ENCODE measurements at regions not wholly inside any gene's neighbourhood (a gene's known extent, or its start where the extent isn't known, plus 50 kb on each side); places are given as distances from the start of the nearest gene placed in this dataset.

DNA sequence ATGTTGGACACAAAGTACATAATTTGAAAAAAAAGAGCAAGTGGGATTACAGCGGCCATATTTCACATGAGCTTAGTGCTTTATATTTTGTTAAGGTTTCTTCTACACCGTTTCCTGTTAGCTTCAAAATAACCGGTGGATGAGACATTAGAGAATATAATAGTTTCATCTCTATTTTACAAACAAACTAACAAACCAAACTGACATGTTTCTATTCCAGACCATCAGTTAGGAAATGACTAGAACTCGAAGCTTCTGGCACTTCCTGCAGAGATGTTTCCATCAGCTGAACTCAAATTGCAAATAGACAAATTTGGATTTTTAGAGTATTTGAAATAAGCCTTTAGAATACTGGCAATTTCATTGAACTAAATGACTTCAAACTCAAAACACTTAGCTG lies 86.5 kb downstream of the MTRR start:
- DNase-seq (ENCODE audit: low read depth) = no peak

DNA sequence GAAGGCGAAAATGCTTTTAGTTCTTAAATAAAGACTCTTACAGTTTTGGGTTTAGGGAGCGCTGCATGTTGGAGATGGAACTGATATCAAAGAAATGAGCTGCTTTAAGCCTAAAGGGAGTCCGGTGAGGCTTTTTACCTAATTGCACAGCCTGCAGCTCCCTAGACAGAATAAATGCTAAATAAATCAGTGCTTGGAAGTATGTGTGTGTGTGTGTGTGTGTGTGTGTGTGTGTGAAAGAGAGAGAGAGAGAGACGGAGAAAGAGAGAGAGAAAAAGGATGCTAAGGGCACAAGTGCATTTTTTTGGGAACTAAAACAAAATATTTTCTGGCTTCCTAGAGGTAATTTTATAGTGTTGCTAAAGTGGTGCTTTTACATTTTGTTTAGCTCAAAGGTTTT lies 88.4 kb downstream of the MTRR start:
- DNase-seq (ENCODE audit: low read depth) = no peak

DNA sequence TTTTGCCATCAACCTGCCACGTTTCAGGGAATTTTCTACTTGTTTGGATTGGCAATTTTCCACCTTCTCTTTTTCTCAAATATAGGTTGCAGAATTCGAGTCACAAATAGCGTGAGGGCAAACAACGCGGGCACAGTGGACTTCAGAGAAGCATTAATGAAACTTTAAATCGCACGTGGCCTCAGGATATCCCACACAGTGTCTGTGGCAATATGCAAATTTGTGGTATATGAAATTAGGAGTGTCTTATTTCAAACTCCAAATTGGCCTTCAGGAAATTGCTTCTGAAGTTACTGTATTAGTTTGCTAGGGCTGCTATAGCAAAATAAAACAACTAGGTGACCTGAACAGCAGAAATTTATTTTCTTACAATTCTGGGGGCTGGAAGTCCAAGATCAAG lies 91.2 kb downstream of the MTRR start:
- no peak for DNase-seq (ENCODE audit: low read depth)

DNA sequence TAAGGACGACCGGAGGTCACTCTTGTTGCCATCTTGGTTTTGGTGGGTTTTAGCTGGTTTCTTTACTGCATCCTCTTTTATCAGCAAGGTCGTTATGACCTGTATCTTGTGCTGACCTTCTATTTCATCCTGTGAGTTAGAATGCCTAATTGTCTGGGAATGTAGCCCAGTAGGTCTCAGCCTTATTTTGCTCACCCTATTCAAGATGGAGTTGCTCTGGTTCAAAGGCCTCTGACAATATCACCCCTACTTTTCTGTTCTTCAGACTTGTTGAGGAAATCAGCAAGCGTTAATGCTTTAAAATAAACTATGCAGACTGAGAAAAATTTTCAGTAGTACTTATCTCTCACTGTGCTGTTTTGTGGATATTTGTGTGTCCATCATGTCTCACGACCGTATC lies 92.6 kb downstream of the MTRR start:
- no peak for DNase-seq (ENCODE audit: low read depth)

DNA sequence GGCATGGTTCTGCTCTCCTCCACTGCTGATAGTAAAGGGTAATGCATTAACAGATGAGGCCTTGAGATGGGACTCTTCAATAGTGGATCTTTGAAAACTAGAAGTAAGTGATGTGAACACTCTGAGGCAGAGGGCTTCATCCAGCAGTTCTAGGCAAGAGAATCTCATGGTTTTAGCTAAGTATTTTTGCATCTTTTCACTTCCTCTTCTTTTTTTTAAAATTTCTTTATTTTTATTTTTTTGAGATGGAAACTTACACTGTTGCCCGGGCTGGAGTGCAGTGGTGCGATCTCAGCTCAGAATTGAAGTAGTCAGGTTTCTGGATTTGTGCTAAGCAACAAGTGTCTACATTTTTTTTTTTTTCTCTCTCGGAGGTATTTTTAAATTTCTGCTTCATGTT lies 101.9 kb downstream of the MTRR start:
- no peak for DNase-seq (ENCODE audit: low read depth)

DNA sequence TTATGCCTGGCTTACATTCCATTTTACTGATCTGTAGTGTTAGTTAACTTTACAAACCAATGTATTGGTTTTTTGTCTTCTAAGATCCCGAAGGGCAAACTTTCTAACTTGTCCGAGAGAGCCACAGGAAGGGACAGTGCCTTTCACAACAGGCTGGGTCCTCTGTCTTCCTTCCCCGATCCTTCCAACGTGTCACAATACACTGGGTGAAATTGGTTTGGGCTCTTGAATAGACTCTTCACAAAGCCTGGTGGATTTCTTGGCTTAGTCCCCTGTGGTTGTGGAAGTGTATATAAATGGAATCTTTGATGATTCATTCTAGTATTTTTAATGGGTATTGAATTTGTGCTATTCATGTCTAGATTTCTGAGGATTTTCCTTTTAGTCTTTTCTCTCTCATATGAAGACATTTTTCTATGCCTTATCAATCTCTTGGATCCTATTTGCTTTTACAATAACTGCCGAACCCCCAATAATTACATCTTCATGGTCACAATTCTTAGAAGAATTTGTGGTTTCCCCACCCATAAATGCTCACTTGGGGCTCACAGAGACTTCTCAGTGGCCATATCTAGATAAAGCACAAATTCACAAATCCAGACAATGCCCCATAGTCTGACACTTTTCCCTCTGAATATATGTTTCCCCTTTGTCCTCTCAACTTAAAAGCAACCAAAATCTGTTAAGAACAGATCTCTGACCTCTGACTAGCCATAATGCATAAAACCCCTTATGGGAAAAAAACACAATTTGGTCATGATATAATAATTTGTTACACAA lies 107.7 kb downstream of the MTRR start:
- DNase-seq (ENCODE audit: low read depth) = no peak

DNA sequence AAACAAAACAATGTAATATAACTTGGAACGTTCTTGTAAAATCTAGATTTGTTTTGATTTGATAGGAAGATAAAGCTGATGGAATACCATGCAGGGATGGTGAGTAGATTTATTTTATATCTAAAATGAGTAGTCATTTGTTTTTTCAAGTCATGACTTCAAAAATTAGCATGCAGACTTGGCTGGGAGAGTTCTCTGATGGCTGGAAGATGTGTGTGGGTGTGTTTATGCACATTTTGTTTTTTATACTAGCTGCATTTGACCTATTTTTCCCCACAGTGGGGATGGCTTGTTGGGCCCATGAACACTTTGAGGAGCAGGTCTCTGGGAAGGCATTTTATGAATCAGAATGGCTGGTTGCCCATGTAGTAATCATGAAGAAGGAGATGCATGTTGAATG lies 109.2 kb downstream of the MTRR start:
- no peak for DNase-seq (ENCODE audit: low read depth)

DNA sequence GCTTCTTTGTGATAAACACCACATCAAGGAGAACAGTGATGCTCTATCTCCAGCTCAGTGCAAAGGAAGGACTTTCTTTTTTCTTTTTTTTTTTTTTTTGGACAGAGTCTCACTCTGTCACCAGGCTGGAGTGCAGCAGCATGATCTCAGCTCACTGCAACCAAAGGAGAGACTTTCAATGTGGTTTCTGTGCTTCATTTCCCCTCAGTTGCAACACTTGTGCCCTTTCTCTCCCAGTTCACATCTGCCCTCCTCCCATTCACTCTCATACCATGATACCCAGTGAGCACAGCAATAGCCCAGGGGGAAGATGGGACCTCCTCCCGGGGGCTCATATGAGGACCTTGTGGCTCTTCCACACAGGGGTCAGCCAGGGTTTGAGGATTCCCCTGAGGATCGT lies 110.0 kb downstream of the MTRR start:
- DNase-seq (ENCODE audit: low read depth) = no peak

DNA sequence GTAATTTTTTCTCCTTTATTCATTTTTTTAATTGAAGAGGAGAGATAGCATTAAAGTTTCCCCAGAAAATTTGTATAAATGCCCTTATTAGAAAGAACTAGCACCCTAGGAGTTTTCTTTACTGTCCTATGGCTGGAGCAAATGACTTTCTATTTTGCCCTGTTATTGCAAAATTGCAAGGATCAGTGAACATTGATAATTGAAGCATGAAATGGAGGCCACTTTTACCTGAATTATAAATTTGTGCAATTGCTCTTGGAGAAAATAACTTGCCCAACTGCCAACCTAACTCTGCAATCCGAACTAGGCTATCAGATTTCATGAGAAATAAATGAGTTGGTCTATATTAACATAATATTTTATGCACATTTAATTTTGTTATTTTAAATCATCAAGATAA lies 111.9 kb downstream of the MTRR start:
- no peak for DNase-seq (ENCODE audit: low read depth)

DNA sequence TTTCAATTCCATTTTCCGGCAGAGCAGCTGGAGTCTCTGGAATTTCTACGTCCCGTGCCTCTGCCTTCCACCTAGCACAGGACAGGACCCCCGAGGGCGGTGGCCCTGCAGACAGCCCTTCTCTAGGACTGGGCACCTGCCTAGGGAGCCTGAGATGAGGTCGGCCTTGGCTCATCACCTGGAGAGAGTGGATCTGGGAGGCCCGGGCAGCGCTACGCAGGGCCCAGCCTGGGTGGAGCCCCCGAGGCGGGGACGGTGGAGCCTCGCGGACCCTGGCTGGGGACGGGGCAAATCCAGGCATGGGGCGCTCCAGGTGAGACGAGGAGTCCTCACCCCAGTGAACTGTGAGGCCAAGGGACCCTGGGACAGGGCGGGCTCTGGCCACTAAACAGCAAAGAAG lies 114.5 kb downstream of the MTRR start:
- DNase-seq (ENCODE audit: low read depth) = no peak

DNA sequence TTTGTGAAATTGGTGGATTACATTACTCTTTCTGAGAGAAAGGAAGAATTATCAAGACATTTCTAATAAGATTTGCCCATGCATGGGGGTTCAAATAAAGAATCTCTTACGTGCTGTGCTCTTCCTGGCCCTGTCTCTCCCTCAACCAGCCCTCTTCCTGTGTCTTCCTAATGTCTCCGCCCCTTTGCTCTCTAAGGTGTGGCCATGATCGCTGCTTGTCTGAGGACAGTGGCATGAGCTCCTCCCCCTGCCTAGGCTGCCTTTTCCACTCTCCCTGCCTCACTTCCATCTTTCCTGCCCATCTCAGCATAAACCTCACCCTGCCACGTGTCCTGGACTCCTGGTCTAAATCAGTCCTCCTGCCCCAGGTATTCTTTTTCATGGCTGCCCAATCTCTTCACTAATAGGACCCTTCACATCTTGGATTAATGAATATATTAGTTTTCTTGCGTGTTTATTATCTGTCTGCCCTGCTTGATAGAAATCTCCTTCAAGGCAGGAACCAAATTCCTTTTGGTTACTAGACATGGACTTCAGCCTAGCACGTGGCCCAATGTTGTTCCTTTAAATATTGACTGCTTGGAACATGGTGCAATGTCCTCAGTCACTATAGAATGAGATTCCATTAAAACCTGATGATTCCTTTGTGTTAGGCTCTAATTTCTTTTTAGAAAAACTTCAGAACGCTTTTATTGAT lies 122.3 kb downstream of the MTRR start:
- no peak for DNase-seq (ENCODE audit: low read depth)

DNA sequence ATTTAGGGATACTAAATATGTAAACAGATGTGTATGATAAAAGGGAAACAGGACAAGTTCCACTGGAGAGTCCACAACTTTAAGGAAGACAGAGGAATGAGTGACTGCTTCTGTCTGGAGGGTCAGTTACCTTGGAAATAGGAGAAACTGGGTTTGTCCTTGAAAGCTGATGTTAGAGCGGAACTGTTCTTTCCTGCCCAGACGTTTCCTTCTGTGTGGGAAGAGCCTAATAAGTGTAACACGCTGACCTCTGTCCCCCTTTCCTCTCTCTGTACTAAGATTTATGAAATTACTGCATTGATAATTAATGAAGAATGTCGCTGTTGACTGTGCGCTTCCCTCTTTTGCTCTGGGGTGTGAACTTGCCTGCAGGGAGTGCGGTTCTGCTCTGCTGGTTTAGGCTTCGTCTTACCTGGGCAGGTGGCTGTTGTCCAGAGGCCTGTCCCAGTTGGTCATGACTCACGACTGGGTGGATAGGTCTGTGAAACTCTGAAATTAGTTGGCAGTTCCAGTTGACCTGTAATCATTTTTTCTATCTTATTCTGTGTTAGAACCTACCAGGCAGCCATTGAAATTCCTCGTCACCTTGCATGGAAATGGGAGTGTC lies 126.8 kb downstream of the MTRR start:
- DNase-seq (ENCODE audit: low read depth) = no peak

DNA sequence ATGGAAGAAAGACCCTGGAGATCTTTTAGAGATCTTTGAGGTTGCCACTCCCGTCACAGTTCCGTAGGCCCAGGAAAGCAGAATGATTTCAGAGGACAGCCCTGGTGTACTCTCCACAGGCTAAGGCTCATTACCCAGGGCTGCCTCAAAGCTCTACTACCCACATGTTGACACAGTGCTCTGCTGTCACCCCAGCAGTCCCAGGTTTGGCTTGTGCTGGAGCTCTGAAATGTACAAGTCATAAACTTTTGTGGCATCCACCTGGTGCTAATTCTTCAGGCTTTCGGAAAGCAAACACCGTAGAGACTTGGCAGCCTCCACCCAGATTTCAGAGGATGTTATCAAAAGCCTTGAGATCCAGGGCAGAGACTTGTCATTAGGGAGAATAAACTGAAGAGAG lies 136.5 kb downstream of the MTRR start:
- DNase-seq (ENCODE audit: low read depth) = no peak

DNA sequence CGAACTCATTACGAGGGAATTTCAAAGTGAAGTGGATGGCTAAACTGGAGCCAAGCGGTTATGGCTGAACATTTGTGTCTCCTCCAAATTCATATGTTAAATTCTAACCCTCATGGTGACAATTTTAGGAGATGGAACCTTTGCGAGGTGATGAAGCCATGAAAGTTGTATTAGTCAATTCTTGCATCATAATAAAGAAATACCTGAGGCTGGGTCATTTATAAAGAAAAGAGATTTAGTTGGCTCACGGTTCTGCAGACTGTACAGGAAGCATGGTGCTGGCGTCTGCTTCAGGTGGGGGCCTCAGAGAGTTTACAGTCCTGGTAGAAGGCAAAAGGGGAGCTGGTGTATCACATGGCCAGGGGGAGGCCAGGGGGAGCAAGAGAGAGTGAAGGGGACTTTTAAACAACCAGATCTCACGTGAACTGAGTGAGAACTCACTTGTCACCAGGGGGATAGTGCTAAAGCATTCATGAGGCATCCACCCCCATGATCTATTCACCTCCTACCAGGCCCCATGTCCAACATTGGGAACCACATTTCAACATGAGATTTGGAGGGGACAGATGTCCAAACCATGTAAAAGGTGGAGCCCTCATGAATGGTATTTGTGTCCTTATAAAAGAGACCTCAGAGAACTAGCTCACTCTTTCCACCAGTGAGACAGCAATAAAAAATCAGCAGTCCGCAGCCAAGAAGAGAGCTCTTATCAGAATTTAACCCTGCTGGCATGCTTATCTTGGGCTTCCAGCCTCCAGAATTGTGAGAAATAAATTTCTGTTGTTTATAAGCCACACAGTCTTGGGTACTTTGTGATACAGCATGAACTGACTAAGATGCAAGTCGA lies 143.4 kb downstream of the MTRR start:
- no peak for DNase-seq (ENCODE audit: low read depth)

DNA sequence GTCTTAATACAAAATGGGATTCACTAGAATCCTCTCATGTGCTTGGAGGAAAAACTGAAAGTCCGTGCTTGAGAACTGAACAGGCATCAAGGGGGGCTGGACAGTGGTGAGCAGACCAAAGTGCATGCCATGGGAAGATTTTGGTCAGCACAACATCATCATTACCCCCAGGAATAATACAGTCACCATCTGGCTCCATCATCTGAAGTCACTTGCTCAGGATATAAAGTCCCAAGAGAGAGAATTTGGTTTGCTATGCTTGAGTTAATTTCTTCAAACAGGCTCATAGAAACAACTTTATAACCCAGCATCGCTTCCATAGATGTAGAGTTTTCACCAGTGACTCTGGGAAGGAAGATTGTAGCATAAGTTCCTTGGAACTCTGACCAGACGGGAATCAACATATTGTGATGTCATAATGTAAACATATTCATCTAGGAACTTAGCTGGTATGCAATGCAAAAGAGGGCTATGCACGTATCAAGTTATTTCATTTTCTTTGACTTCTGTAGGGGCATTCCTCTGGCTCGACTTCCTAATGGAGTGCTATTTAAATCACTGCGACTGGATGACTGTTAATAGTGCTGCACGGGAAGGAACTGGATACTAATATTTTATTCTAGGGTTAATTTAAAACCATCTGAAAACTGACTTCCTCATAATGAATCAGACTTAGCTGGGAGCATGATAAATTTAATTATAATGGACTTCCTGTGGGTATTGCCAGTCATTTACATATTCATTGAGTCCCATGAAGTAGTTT lies 145.2 kb downstream of the MTRR start:
- no peak for DNase-seq (ENCODE audit: low read depth)

DNA sequence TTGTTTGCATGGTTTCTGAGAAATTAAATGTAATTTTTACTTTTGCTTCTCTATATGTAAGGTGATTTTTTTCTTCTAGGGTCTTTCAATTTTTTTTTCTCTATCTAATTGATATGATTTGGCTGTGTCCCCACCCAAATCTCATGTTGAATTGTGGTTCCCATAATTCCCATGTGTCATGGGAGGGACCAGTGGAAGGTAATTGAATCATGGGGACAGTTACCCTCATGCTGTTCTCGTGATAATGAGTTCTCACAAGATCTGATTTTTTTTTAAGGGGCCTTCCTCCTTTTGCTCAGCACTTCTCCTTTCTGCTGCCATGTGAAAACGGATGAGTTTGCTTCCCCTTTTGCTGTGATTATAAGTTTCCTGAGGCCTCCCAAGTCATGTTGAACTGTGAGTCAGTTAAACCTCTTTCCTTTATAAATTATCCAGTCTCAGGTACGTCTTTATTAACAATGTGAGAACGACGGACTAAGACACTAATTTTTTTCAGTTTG lies 150.8 kb downstream of the MTRR start:
- no peak for DNase-seq (ENCODE audit: low read depth)

DNA sequence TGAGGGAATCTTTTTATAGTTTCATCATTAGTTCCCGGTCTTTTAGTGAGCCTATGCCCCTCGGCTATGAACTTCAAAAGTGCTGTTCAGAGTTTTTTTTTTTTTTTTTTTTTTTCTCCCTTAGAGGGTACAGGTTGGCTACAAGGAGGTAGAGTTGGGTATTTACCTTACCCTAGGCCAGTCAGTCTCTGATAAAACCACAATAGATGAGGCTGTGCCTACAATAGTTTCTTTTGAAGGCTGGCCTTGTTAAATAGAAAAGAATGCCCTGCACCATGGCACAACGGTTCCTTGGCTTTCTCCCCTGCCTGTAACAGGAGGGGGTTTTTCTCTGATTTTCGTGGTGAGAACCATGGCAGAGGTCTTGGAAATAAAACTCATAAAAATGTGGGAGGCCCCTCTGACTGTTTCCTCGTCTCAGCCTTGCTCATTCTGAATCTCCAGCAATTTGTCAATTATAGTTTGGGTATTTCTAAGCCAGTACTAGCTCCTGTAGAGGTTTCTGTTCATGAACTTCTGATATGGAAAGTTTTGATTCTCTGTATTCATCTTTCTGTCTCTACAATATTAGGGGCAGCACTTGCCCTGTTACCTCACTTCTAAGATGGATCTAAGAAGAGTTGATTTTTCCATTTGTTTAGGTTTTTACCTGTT lies 152.0 kb downstream of the MTRR start:
- DNase-seq (ENCODE audit: low read depth) = no peak

DNA sequence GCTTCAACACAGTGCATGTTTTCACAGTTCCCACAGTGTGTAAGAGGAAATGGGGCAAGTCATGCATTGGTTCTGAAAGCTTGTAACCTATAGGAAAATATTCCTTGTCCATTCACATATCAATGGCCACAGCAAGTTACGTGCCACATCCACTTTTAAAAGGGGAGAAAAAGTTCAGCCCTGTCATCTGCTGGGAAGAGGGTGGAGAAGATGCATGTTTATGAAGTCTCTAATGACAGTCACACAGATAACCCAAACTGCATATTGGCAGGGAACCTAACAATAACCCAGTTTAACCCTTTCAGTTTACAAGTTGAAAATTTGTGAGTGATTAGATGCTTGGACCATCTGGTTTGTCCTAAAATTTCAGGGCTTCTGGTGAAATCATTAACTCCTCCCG lies 159.3 kb downstream of the MTRR start:
- no peak for DNase-seq (ENCODE audit: low read depth)

DNA sequence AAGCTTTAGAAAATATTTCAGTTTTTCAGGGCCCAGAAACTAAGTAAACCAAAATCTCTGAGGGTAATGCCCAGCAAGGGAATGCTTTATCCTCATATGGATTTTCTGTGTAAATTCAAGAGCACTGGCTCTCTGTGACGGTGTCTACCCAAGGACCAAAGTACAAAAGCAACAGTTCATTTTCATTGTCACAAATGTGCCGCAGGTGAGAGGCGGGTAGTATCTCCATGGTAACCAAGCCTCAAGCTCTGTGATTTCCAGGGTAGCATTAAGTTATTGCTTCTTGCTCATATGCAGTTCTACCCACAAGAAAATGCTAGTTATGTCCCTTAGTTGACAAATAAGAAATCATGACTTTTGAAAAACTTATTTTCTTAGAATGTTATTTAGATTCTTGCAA lies 164.3 kb downstream of the MTRR start:
- no peak for DNase-seq (ENCODE audit: low read depth)

DNA sequence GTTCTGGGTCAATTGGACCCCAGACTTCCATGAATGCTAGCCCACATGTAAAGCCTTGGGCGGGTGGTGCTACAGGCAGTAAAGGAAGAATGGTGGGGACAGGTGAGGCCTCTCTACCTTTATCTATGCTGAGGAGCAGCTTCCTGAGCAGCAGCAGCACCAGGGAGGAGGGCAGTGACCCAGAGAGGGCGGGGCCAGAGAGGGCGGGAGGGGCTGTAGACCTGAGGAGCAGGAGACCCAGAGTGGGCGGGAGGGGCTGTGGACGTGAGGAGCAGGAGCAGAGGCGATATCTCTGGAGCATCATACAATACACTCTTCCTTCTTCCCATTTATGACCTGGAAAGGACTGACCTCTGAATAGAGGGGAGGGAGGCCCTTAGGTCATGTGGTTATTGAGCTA lies 165.9 kb downstream of the MTRR start:
- no peak for DNase-seq (ENCODE audit: low read depth)

DNA sequence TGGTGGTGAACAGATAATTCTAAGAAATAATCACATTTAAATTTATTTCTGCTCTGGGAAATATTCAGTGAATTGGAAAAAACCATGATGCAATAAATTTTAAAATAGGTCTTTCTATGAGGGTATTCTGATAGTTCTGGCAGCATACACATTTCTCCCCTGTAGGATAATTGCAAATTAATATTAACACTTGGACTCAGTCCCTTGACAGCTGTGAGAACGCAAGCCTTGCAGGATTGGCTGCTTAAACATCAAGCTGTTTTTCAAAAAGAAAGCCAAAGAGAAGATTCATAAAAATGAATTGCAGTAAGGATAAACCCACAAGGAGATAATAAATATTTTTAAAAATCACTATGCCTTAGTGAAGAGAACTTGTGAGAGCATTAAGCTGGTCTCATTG lies 180.0 kb downstream of the MTRR start:
- no peak for DNase-seq (ENCODE audit: low read depth)
